GM12872 (cell line): ENCODE measurements at regions not wholly inside any gene's neighbourhood (a gene's known extent, or its start where the extent isn't known, plus 50 kb on each side); places are given as distances from the start of the nearest gene placed in this dataset.

Experiments used
- TF ChIP-seq, protein P1 (sequence below): IDR thresholded peaks from 3 replicates; pipeline ENCODE4 v1.5.1; 2011; ENCODE audit warnings: low read depth, mild to moderate bottlenecking, low read length, moderate library complexity; ENCODE audit not compliant: insufficient read depth

DNA sequence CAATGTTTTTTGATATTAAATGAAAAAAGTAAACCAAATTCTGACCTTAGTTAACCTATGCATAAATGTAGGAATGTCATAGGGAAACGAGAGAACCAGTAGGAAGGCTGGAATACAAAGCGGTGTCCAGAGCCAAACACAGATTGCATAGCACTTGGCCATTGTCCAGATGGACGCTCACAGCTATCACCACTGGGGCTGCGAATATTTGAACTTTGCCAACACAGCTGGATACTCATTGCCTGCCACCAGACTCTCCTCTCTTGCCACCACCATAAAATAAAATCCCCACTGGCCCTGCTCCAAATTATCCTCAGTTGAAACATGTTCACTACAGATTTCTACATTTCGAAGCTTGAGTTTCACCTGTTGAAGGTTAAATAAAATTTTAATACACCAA, 159.3 kb upstream of the GULP1 start:
- TF ChIP-seq, protein P1, sequence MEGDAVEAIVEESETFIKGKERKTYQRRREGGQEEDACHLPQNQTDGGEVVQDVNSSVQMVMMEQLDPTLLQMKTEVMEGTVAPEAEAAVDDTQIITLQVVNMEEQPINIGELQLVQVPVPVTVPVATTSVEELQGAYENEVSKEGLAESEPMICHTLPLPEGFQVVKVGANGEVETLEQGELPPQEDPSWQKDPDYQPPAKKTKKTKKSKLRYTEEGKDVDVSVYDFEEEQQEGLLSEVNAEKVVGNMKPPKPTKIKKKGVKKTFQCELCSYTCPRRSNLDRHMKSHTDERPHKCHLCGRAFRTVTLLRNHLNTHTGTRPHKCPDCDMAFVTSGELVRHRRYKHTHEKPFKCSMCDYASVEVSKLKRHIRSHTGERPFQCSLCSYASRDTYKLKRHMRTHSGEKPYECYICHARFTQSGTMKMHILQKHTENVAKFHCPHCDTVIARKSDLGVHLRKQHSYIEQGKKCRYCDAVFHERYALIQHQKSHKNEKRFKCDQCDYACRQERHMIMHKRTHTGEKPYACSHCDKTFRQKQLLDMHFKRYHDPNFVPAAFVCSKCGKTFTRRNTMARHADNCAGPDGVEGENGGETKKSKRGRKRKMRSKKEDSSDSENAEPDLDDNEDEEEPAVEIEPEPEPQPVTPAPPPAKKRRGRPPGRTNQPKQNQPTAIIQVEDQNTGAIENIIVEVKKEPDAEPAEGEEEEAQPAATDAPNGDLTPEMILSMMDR, result no peak

DNA sequence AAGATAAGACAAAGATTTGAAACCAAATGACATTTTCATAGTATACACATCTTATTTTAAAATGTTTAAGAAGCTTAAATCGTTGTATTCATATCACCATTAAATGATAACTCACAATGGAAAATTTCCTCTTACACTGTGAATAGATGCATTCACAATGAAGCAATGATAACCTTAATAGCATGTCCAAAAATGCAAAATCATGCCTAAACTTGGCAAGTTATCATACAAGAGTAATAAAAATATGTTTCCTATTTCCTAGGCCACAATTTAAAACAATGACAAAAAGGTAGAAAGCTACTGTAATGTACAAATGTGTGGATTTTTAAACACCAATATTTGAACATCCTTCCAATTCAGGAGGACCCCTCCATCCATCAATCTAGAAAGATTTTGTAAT, 157.4 kb upstream of the GULP1 start:
- TF ChIP-seq, protein P1, result no peak

DNA sequence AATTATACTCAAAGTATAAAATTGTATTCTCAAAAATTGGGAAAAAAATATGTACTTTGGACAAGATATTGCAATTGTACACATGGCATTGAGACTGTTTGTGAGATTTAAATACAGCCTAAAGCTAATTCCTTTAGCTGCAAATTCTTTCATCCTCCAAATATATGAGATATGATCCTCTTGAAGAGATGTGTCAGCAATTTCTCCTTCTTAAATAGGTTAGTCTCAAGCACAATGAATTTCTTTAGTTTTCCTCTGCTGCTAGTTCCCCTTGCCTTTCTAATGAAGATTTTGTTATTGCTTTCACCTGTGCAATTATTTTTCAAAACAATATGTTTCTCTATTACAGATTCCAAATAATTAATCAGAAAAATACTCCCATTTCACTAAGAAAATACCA, 153.4 kb upstream of the GULP1 start:
- TF ChIP-seq, protein P1, result no peak

DNA sequence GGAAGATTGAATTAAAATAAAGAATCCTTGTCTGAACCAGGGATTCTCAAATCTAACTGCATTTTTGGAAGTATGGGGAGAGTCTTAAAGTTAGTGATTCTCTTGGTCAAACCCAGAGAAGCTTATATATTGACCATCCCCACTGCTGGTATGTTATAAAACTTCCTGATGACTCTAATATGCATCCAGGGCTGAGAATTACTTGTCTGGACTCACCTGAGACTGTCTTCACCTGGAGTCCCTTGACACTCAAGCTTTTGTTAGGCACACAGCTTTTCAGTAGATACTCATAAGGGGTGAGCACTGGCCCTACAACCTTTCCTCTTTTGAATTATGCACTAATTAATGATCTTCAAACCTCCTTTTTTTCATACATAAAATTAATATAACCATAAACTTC, 149.6 kb upstream of the GULP1 start:
- TF ChIP-seq, protein P1, result no peak

DNA sequence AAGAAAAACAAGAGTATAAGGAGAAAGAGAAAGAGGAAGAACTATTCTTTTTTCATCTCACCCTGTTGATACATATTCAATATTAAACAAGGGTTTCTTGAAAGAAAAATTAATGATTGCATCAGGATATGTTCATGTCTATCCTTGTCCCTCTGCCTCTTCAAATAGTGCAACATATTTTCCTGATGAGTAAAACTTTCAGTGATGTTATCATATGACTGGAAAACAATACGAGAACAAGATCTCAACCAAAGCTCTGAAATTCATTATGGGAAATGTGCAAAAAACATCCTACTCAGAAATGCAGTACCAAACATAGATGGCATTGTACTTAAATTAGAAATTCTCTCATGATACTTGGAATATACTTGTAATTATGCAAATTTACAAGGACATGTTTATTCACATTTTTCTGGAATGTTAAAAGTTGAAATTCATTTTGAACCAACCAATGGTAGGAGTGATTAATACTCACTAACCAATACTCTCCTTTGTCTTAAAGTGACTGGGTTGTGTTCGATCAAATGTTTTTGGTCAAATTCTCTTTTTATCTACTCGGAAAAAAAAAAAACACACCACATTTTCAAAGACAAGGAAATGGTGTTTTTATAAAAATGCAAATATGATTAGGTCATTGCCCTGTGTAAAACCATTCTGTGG, 148.9 kb upstream of the GULP1 start:
- TF ChIP-seq, protein P1, result no peak

DNA sequence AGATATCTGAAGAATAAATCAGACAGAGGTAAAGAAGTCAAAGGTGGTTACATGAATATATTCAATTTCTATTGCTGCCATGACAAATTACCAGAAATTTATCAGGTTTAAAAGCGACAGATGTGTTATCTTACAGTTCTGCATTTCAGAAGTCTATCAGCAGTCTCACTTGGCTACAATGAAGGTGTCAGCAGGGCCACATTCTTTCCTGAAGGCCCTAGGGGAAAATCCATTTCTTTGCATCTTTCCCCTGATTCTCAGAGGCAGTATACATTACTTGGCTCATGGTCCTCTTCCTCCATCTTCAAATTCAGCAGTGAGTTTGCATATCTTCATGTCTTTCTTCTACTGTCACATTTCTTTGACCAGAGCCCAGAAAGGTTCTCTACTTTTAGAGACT, 145.8 kb upstream of the GULP1 start:
- TF ChIP-seq, protein P1, result no peak

DNA sequence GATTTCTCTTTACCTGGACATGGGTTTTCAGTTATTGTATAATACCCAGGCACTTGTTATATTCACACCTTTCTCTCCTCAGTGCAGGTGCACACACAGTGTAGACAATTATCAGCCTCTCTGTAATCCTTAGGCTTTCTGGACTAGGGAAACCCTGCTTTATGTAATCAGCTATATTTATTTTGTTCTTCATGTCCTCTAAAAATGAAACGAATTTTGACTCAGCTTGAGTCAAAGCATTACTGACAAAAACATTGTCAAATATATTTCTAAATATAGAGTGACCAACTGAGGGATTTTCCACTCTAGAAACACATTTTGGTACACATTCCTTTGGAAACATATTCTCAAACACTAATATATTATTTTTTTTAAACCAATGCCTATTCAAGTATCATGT, 144.8 kb upstream of the GULP1 start:
- TF ChIP-seq, protein P1, result no peak

DNA sequence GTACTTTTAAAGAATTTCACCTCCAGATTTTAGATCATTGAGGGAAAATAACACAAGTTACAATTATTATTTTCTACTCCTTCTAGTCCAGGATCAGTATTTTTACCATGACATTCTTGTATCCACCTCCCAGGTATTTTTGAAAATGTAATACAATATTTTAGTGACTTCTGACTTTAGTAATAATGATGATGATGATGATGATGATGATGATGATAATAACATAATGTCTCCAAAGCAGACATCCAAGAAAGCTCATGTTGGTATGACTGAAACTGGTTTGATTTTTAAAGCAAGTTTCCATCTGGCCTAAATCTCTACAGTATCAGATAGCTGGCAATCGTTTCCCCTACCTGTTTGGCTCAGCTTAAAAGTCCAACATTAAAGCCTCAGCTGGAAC, 140.0 kb upstream of the GULP1 start:
- TF ChIP-seq, protein P1, result no peak
